ENCODE measurements at regions not wholly inside any gene's neighbourhood (a gene's known extent, or its start where the extent isn't known, plus 50 kb on each side); places are given as distances from the start of the nearest gene placed in this dataset.
"Not testable (repeated sequence)": the region's sequence is repeated elsewhere in the genome, so short reads cannot be mapped to it uniquely, and the experiment has no call there.

- Histone ChIP-seq H4K20me1 (ENCODE audit: insufficient read depth) (no peaks in the 10 kb centered on the region), H3K27me3 (ENCODE audit: insufficient read depth, low read length) (no peaks in the 10 kb centered on the region), H3K27ac (ENCODE audit: low read depth, low read length) (no peak overlapping the region), H3K36me3 (ENCODE audit: control insufficient read depth in 1 of 2, insufficient read depth in 2 of 2, low read length in 2 of 2) (no peaks in the 10 kb centered on the region), H3K4me1 (ENCODE audit: control insufficient read depth in 1 of 2, insufficient read depth in 2 of 2, low read length in 2 of 2) (no peaks in the 10 kb centered on the region), H3K4me3 (replicated peaks in 1 of 2; ENCODE audit: low read depth in 1 of 2, low read length in 2 of 2) (no peak overlapping the region), H3K79me2 (ENCODE audit: insufficient read depth, low read length) (no peaks in the 10 kb centered on the region), H3K9me3 (ENCODE audit: control insufficient read depth in 1 of 2, insufficient read depth in 1 of 2, low read depth in 1 of 2, low read length in 2 of 2) (no peaks in the 10 kb centered on the region), H3K9ac (ENCODE audit: low read length) (no peak overlapping the region), H3K9me2 (ENCODE audit: insufficient read depth) (no peaks in the 10 kb centered on the region), H3K4me2 (ENCODE audit: low read length) (no peak overlapping the region), H2AFZ (ENCODE audit: low read depth, low read length, poor library complexity, severe bottlenecking) (no peak overlapping the region)
- CTCF ChIA-PET, result no interaction called here
- intact Hi-C loops (cut with micrococcal nuclease), result no loop called here
- POLR2A ChIA-PET, result no interaction called here
- ATAC-seq (no peak), DNase-seq (ENCODE audit: low read depth, low spot score) (no peak)
- TF ChIP-seq ZFX (IDR thresholded peaks at IDR 0.05), result no peak
- RAD21 ChIA-PET (ENCODE audit: low non-redundant PET in 1 of 2, low total read pairs in 2 of 2, uncharacterized antibody in 2 of 2, unreplicated experiment in 2 of 2), result no interaction called here
- no TSS peak for BruUV-seq (replicated peaks)
Observed at GRCh38 chrY:18993480-18993879, 219.9 kb upstream of the HSFY2 start.

DNA sequence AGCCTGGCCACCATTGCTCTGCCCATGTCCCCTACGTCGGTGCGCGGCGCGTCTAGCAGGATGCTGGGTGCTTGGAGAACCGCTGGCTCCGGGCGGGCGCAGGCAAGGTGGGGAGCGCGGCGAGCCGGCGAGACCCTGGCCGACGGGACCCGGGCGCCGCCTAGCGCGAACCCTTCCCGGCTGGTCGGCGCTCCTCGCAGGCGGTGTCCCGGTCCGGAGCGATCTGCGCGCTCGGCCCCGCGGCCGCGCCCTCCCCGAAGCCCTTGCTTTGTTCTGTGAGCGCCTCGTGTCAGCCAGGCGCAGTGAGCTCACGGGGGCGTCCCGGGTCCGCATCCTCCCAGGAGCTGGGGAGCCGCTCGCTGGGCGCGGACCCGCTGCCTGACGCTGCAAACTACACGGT is 219.1 kb upstream of the HSFY2 start:
- CTCF ChIA-PET; H3K27me3 ChIP-seq (ENCODE audit: insufficient read depth, low read length); H2AFZ ChIP-seq (ENCODE audit: low read depth, low read length, poor library complexity, severe bottlenecking); H3K4me3 ChIP-seq (replicated peaks in 1 of 2; ENCODE audit: low read depth in 1 of 2, low read length in 2 of 2); intact Hi-C loops (cut with micrococcal nuclease); ATAC-seq; H3K36me3 ChIP-seq (ENCODE audit: control insufficient read depth in 1 of 2, insufficient read depth in 2 of 2, low read length in 2 of 2); H3K79me2 ChIP-seq (ENCODE audit: insufficient read depth, low read length); DNase-seq (ENCODE audit: low read depth, low spot score); BruUV-seq (replicated peaks); H3K4me1 ChIP-seq (ENCODE audit: control insufficient read depth in 1 of 2, insufficient read depth in 2 of 2, low read length in 2 of 2); H3K27ac ChIP-seq (ENCODE audit: low read depth, low read length); H3K9me3 ChIP-seq (ENCODE audit: control insufficient read depth in 1 of 2, insufficient read depth in 1 of 2, low read depth in 1 of 2, low read length in 2 of 2); H4K20me1 ChIP-seq (ENCODE audit: insufficient read depth); H3K9ac ChIP-seq (ENCODE audit: low read length); H3K4me2 ChIP-seq (ENCODE audit: low read length); POLR2A ChIA-PET; RAD21 ChIA-PET (ENCODE audit: low non-redundant PET in 1 of 2, low total read pairs in 2 of 2, uncharacterized antibody in 2 of 2, unreplicated experiment in 2 of 2); H3K9me2 ChIP-seq (ENCODE audit: insufficient read depth): not testable (repeated sequence)

- H3K27me3 ChIP-seq (ENCODE audit: insufficient read depth, low read length), result no peaks in the 10 kb centered on the region
- H4K20me1 ChIP-seq (ENCODE audit: insufficient read depth), result no peaks in the 10 kb centered on the region
- no peaks in the 10 kb centered on the region for H3K36me3 ChIP-seq (ENCODE audit: control insufficient read depth in 1 of 2, insufficient read depth in 2 of 2, low read length in 2 of 2)
- no peak overlapping the region for H3K4me3 ChIP-seq (replicated peaks in 1 of 2; ENCODE audit: low read depth in 1 of 2, low read length in 2 of 2)
- H3K79me2 ChIP-seq (ENCODE audit: insufficient read depth, low read length), result no peaks in the 10 kb centered on the region
- ChIA-PET RAD21 (ENCODE audit: low non-redundant PET in 1 of 2, low total read pairs in 2 of 2, uncharacterized antibody in 2 of 2, unreplicated experiment in 2 of 2) (no interaction called here), POLR2A (no interaction called here), CTCF (no interaction called here)
- H3K4me2 ChIP-seq (ENCODE audit: low read length), result no peak overlapping the region
- no peaks in the 10 kb centered on the region for H3K4me1 ChIP-seq (ENCODE audit: control insufficient read depth in 1 of 2, insufficient read depth in 2 of 2, low read length in 2 of 2)
- no peak overlapping the region for H2AFZ ChIP-seq (ENCODE audit: low read depth, low read length, poor library complexity, severe bottlenecking)
- H3K9me3 ChIP-seq (ENCODE audit: control insufficient read depth in 1 of 2, insufficient read depth in 1 of 2, low read depth in 1 of 2, low read length in 2 of 2), result no peaks in the 10 kb centered on the region
- H3K9ac ChIP-seq (ENCODE audit: low read length), result no peak overlapping the region
- no peak for ATAC-seq
- H3K27ac ChIP-seq (ENCODE audit: low read depth, low read length), result no peak overlapping the region
- no peak for DNase-seq (ENCODE audit: low read depth, low spot score)
- no peaks in the 10 kb centered on the region for H3K9me2 ChIP-seq (ENCODE audit: insufficient read depth)
- intact Hi-C loops (cut with micrococcal nuclease), result no loop called here
- BruUV-seq (replicated peaks), result no TSS peak
- TF ChIP-seq CBX3 (IDR thresholded peaks at IDR 0.05; ENCODE audit: low read depth) (no peak), RAD21 (IDR thresholded peaks at IDR 0.05; ENCODE audit: low read depth) (no peak)
- TF ChIP-seq, protein P1, sequence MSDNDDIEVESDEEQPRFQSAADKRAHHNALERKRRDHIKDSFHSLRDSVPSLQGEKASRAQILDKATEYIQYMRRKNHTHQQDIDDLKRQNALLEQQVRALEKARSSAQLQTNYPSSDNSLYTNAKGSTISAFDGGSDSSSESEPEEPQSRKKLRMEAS (IDR thresholded peaks at IDR 0.05), result no peak
Observed at GRCh38 chrY:18989356-18989755, 215.8 kb upstream of the HSFY2 start.
